H1 (cell line): ENCODE measurements at regions not wholly inside any gene's neighbourhood (a gene's known extent, or its start where the extent isn't known, plus 50 kb on each side); places are given as distances from the start of the nearest gene placed in this dataset.
A peak's percentile ranks its signal among the peaks of the same experiment; 100 is the strongest.
"Not testable (repeated sequence)": the region's sequence is repeated elsewhere in the genome, so short reads cannot be mapped to it uniquely, and the experiment has no call there.

Experiments
- CTCF ChIA-PET: fragments of 300-600 bp; sonication (Branson Sonifier 250); formaldehyde crosslinking; loops from one replicate; lab custom pipeline; 2021; ENCODE audit not compliant: partially characterized antibody; lab: Charles Lee
- POLR2A ChIA-PET: fragments of 300-600 bp; sonication (Branson Sonifier 250); formaldehyde crosslinking; loops from one replicate; lab custom pipeline; 2021; ENCODE audit warnings: inconsistent platforms; ENCODE audit not compliant: partially characterized antibody; lab: Charles Lee
- DNase-seq, 2 experiments: peaks; one replicate each; pipeline versions ENCODE4 v3.0.0 to v3.0.0-alpha.2; 2010 to 2022; ENCODE audit warnings: low spot score in 2 of 2, low read depth in 1 of 2, mixed read lengths in 1 of 2
- FAIRE-seq: peaks from 2 replicates; lab custom pipeline; 2011; peaks lifted over from hg19 to GRCh38; lab: Jason Lieb, UNC
- H2AFZ ChIP-seq: 2 replicates; pipeline ENCODE4 v1.8.1; 2012; ENCODE audit warnings: low read length, inconsistent platforms
- H2AK5ac ChIP-seq: 2 replicates; pipeline ENCODE4 v1.6.1; 2013; ENCODE audit warnings: low read depth, low read length
- H2BK120ac ChIP-seq: replicated peaks from 2 replicates; pipeline ENCODE3; 2013; ENCODE audit warnings: low read depth, low read length, inconsistent platforms
- H2BK12ac ChIP-seq: 2 replicates; pipeline ENCODE4 v1.6.1; 2013; ENCODE audit warnings: low read depth, low read length
- H2BK15ac ChIP-seq: 2 replicates; pipeline ENCODE4 v1.6.1; 2013; ENCODE audit warnings: low read length
- H2BK20ac ChIP-seq: 2 replicates; pipeline ENCODE4 v1.6.1; 2013; ENCODE audit warnings: low read length
- H2BK5ac ChIP-seq: 2 replicates; pipeline ENCODE4 v1.6.1; 2013; ENCODE audit warnings: low read depth, low read length
- H3K14ac ChIP-seq: 2 replicates; pipeline ENCODE4 v1.6.1; 2013; ENCODE audit warnings: inconsistent platforms; ENCODE audit not compliant: insufficient read length
- H3K18ac ChIP-seq: 2 replicates; pipeline ENCODE4 v1.6.1; 2013; ENCODE audit warnings: low read length; ENCODE audit errors: extremely low read depth
- H3K23ac ChIP-seq: 2 replicates; pipeline ENCODE4 v1.6.1; 2013; ENCODE audit warnings: inconsistent platforms; ENCODE audit not compliant: insufficient read length
- H3K23me2 ChIP-seq: 2 replicates; pipeline ENCODE4 v1.6.1; 2013; ENCODE audit warnings: low read depth, low read length
- H3K27ac ChIP-seq: 2 replicates; pipeline ENCODE4 v1.6.1; 2011; ENCODE audit warnings: low read depth, low read length, inconsistent platforms
- H3K27me3 ChIP-seq, 4 experiments: replicated peaks in 1 of 4; 1 replicate in 1 of 4; 2 replicates in 3 of 4; pipeline versions ENCODE4 v1.6.1 to v1.8.1; 2011 to 2013; ENCODE audit warnings: low read length in 3 of 4, mild to moderate bottlenecking in 3 of 4, inconsistent platforms in 2 of 4, mixed read lengths in 2 of 4, moderate library complexity in 1 of 4; ENCODE audit not compliant: control insufficient read depth in 3 of 4, insufficient read depth in 3 of 4; ENCODE audit errors: extremely low read depth in 1 of 4
- H3K36me3 ChIP-seq, 4 experiments: 2 replicates each; pipeline versions ENCODE4 v1.6.1 to v1.8.1; 2011 to 2013; ENCODE audit warnings: mild to moderate bottlenecking in 4 of 4, low read length in 3 of 4, moderate library complexity in 2 of 4, control low read depth in 1 of 4, inconsistent platforms in 1 of 4; ENCODE audit not compliant: insufficient read depth in 4 of 4, control insufficient read depth in 2 of 4
- H3K4ac ChIP-seq: replicated peaks from 2 replicates; pipeline ENCODE3; 2013; ENCODE audit warnings: low read length, low read depth, mixed read lengths, inconsistent platforms; ENCODE audit not compliant: insufficient read length
- H3K4me1 ChIP-seq, 4 experiments: replicated peaks in 1 of 4; 1 replicate in 1 of 4; 2 replicates in 3 of 4; pipeline versions ENCODE4 v1.6.1 to v1.8.1; 2011 to 2013; ENCODE audit warnings: low read length in 3 of 4, inconsistent platforms in 2 of 4, mixed read lengths in 1 of 4; ENCODE audit not compliant: insufficient read depth in 4 of 4, control insufficient read depth in 3 of 4
- H3K4me2 ChIP-seq, 2 experiments: 2 replicates each; pipeline versions ENCODE4 v1.6.1 to v1.8.1; 2011 to 2013; ENCODE audit warnings: low read depth in 2 of 2, low read length in 2 of 2, control low read depth in 1 of 2, inconsistent platforms in 1 of 2, mild to moderate bottlenecking in 1 of 2; ENCODE audit not compliant: insufficient read depth in 1 of 2
- H3K4me3 ChIP-seq, 4 experiments: fragments of 200-600, 300-600 bp in 1 of 4; sonication (generic), shearing (Covaris generic), sonication (Bioruptor Twin) in 1 of 4; 2 replicates each; pipeline versions ENCODE4 v1.5.1 to v1.8.1; 2011 to 2016; ENCODE audit warnings: low read length in 4 of 4, low read depth in 3 of 4, control low read depth in 2 of 4, inconsistent platforms in 2 of 4, mild to moderate bottlenecking in 2 of 4, mixed read lengths in 1 of 4, moderate library complexity in 1 of 4; ENCODE audit not compliant: insufficient read depth in 2 of 4; ENCODE audit errors: extremely low read depth in 1 of 4
- H3K56ac ChIP-seq: replicated peaks from 2 replicates; pipeline ENCODE3; 2013; ENCODE audit warnings: low read depth, mild to moderate bottlenecking, mixed read lengths, low read length, inconsistent platforms; ENCODE audit not compliant: insufficient read length
- H3K79me1 ChIP-seq: 2 replicates; pipeline ENCODE4 v1.6.1; 2013; ENCODE audit warnings: low read depth, low read length, control low read depth
- H3K79me2 ChIP-seq, 2 experiments: 2 replicates each; pipeline versions ENCODE4 v1.6.1 to v1.8.1; 2012 to 2013; ENCODE audit warnings: low read length in 2 of 2, mild to moderate bottlenecking in 2 of 2, inconsistent platforms in 1 of 2; ENCODE audit not compliant: insufficient read depth in 2 of 2, control insufficient read depth in 1 of 2
- H3K9ac ChIP-seq, 4 experiments: replicated peaks in 1 of 4; 1 replicate in 1 of 4; 2 replicates in 3 of 4; pipeline versions ENCODE4 v1.6.1 to v1.8.1; 2011 to 2013; ENCODE audit warnings: low read depth in 3 of 4, low read length in 3 of 4, control low read depth in 2 of 4, mild to moderate bottlenecking in 2 of 4, moderate library complexity in 2 of 4, inconsistent platforms in 1 of 4; ENCODE audit errors: extremely low read depth in 1 of 4
- H3K9me3 ChIP-seq, 2 experiments: 2 replicates each; pipeline versions ENCODE4 v1.6.1 to v1.8.1; 2012 to 2013; ENCODE audit warnings: mild to moderate bottlenecking in 2 of 2, moderate library complexity in 2 of 2, control low read depth in 1 of 2, inconsistent platforms in 1 of 2, low read depth in 1 of 2, low read length in 1 of 2, mixed read lengths in 1 of 2; ENCODE audit not compliant: insufficient read depth in 2 of 2
- H4K20me1 ChIP-seq, 2 experiments: replicated peaks in 1 of 2; 2 replicates each; pipeline versions ENCODE3 to v1.8.1; 2011 to 2013; ENCODE audit warnings: inconsistent platforms in 2 of 2, low read length in 2 of 2, mild to moderate bottlenecking in 1 of 2; ENCODE audit not compliant: insufficient read depth in 2 of 2, control insufficient read depth in 1 of 2
- H4K5ac ChIP-seq: 2 replicates; pipeline ENCODE4 v1.6.1; 2013; ENCODE audit warnings: low read length, low read depth, mixed read lengths, inconsistent platforms; ENCODE audit not compliant: insufficient read length
- H4K8ac ChIP-seq: 2 replicates; pipeline ENCODE4 v1.8.0; 2013; ENCODE audit warnings: mild to moderate bottlenecking, moderate library complexity, low read length, inconsistent platforms; ENCODE audit not compliant: insufficient read depth; ENCODE audit errors: extremely low read depth
- H4K91ac ChIP-seq: replicated peaks from 2 replicates; pipeline ENCODE3; 2013; ENCODE audit warnings: low read length, mixed read lengths, inconsistent platforms; ENCODE audit not compliant: insufficient read length
- WGBS, 2 experiments: shearing (Covaris generic) in 1 of 2; methylation state at CpG; one replicate each; pipeline versions ENCODE4 v1.1.6 to v1.1.7; 2013 to 2015; ENCODE audit warnings: low lambda C conversion rate in 2 of 2, mixed read lengths in 2 of 2, inconsistent platforms in 1 of 2, low coverage in 1 of 2, missing lambda C conversion rate in 1 of 2; ENCODE audit not compliant: insufficient replicate concordance in 2 of 2, insufficient coverage in 1 of 2, insufficient read length in 1 of 2; ENCODE audit errors: extremely low coverage in 1 of 2, missing lambda C conversion rate in 1 of 2; 5-methylcytosine and 5-hydroxymethylcytosine counted together

- H3K4me1 ChIP-seq, H3K27me3 ChIP-seq, CTCF ChIA-PET, H3K56ac ChIP-seq, H3K4me3 ChIP-seq, POLR2A ChIA-PET, H3K18ac ChIP-seq, H3K23me2 ChIP-seq, H4K91ac ChIP-seq, H3K4me2 ChIP-seq, H4K5ac ChIP-seq, H4K20me1 ChIP-seq, H3K9me3 ChIP-seq, H3K79me2 ChIP-seq, H3K4ac ChIP-seq, H3K23ac ChIP-seq, H2BK15ac ChIP-seq, H3K27ac ChIP-seq, H2BK120ac ChIP-seq, H2BK12ac ChIP-seq, H3K14ac ChIP-seq, H2AK5ac ChIP-seq, H4K8ac ChIP-seq, H2BK20ac ChIP-seq, H3K36me3 ChIP-seq, H2AFZ ChIP-seq, H3K79me1 ChIP-seq, H3K9ac ChIP-seq, H2BK5ac ChIP-seq, DNase-seq: not testable (repeated sequence)
- peak; percentile 45 for FAIRE-seq
- WGBS, 2 experiments = no CpG with 5 or more reads among the region's 1 CpG
Observed at GRCh38 chr7:76904688-76905087, 127.5 kb downstream of the SPDYE17 start.

GRCh38 chr7:76901944-76902710, 130.0 kb downstream of the SPDYE17 start:
- H4K8ac ChIP-seq, CTCF ChIA-PET, H3K27me3 ChIP-seq, H2BK120ac ChIP-seq, H2AFZ ChIP-seq, H3K27ac ChIP-seq, H2BK20ac ChIP-seq, H3K79me1 ChIP-seq, H2BK5ac ChIP-seq, POLR2A ChIA-PET, H3K14ac ChIP-seq, H4K91ac ChIP-seq, H3K18ac ChIP-seq, H3K36me3 ChIP-seq, H4K20me1 ChIP-seq, H3K4me1 ChIP-seq, H3K4me3 ChIP-seq, DNase-seq, H2BK12ac ChIP-seq, H4K5ac ChIP-seq, H3K56ac ChIP-seq, H3K23me2 ChIP-seq, H3K79me2 ChIP-seq, H3K4ac ChIP-seq, H3K23ac ChIP-seq, FAIRE-seq, H3K4me2 ChIP-seq, H3K9ac ChIP-seq, H2BK15ac ChIP-seq, H3K9me3 ChIP-seq, H2AK5ac ChIP-seq: not testable (repeated sequence)
- 91% methylated on average over 5 of the region's 6 CpGs; no CpG with 5 or more reads in 1 of the 2 experiments for WGBS, 2 experiments
